Lung microvascular endothelial cell (primary cell): ENCODE measurements at regions not wholly inside any gene's neighbourhood (a gene's known extent, or its start where the extent isn't known, plus 50 kb on each side); places are given as distances from the start of the nearest gene placed in this dataset.
A peak's percentile ranks its signal among the peaks of the same experiment; 100 is the strongest.

ENCODE experiments used
- DNase-seq, 2 donors: peaks; one replicate each; pipeline versions ENCODE4 v3.0.0 to v3.0.0-alpha.2; 2010; ENCODE audit warnings: low read depth in 2 of 2

DNA sequence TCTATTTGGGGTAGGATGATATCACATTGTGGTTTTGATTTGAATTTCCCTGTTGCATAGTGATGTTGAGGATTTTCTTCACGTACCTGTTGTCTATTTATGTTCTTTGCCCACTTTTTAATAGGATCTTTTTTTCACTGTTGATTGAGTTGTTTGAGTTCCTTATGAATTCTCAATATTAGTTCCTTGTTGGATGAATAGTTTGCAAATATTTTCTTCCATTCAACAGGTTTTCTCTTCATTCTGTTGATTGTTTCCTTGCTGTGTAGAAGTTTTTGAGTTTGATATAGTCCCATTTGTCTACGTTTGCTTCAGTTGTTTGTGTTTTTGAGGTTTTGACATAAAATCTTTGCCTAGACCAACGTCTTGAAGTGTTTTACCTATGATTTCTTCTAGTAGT is 369.5 kb upstream of the CAMK1G start:
- DNase-seq, result no peak

DNA sequence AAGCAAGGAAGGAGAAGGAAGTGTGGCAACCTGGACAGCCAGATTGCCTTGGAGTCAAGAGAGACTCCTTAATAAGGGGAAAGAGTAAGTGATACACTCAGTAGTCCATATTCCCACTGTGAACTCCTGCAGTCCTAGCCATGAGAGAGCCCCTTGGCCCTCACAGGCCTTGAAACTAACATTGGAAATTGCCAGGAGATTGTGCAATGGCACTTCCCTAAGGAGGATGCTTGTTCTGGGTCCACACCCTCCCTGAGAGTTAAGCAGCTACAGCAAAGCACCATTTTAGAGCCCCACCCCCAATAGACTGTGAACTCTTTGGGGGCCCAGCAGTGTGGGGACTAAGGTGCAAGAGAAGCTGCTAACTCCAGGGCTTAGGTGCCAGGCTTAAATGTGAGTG is 367.7 kb upstream of the CAMK1G start:
- DNase-seq, result no peak

DNA sequence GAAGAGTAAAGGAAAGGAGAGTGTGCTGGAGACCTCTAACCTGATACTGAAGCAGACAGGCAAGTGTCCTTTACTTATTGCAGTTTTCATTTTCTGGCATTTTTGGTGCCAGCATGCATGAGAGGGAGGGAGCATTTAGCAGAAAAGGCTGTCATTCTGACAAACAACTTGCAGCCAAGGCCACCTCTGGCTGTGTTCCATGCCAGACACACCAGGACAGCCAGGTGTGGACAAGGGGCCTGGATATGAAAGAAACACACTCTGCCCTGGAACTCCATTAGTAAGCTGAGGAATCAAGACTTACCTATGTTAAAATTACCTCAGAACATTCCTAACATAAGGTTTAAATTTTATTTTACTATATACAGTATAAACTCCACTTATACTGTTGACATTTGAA is 365.4 kb upstream of the CAMK1G start:
- no peak for DNase-seq

DNA sequence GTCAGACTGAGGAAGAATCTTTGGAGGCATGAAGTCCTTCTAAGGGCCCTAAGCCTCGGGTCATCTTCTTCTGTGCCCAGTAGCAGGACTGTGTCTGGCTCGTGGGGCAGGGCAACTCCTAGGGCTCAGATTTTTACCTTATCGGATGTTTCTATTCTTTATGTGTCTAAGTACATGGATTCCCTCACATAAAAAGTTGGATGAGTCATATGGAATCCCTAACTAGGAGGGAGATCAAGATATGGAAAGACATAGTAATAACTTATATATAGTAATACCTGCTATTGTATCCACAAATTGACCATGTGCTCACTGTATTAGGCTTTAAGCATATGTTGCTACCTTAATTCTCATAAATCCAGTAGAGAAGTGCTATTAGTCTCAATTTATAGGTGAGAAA is 364.5 kb upstream of the CAMK1G start:
- DNase-seq, result no peak

DNA sequence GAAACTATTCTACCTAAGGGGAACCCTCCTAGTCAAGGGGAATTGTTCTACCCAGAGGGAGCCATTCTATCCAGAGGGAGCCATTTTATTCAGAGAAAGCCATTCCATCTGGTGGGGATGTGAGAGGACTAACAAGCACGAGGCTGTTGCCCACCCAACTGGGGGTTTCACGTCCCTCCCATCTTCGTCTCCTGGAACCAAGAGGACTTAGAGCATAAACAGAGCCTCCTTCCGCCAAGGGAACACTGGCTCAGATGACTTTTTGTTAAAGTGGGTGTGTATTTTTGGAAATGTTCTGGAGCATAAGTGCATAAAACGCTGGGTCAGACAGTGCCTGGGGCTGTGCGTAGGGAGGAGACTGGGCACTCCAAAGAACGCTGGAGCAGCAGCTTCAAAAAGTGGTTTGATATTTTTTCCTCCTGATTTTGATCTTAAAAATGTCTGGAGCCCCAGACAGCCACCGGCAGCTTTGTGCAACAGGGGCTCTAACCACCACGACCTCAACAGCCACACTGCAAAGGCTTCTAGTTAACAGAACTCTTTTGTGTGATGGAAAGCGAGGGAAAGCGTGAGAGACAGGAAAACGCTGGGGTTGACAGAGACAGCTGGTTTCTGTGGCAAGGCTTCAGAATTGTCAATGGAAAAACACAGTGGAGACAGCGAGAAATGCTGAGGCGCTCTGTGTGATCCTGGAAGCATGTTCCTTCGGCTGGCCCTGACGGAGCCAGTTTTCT is 363.6 kb upstream of the CAMK1G start:
- no peak for DNase-seq

DNA sequence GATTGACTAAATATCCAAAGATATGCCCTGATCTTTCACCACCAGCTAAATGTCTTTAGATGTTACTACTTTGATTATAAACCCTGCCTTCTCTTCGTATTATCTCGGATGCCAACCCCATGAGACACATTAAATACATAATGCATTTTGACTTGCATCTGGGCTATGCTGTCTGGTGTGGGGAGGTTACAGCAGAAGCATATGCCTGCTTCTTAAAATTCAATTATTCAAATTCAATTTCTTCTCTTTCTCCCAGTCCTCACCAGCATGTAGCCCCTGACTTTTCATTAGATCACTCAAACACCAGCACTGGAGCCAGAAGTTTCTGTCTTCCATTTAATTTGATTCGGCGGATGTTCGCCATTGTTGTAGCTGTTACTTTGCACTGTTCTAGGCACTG is 360.7 kb upstream of the CAMK1G start:
- DNase-seq, result no peak

DNA sequence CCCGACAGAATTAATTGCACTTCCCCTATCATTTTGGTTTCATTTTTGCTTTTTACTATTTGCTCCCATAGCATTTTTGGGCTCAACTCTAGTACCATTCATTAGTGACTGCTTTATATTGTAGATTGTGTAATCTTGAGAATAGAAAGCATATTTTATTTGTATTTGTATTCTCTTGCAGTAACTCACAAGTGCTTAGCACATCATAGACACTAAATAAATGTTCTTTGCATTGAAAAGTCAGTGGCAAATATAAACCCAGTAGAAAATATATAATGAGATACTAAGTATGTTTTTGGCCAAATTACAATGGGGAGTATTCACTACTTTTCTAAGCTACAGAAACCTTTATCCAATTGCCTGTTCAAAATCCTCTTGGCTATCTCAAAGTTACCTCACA is 359.7 kb upstream of the CAMK1G start:
- DNase-seq, result no peak

DNA sequence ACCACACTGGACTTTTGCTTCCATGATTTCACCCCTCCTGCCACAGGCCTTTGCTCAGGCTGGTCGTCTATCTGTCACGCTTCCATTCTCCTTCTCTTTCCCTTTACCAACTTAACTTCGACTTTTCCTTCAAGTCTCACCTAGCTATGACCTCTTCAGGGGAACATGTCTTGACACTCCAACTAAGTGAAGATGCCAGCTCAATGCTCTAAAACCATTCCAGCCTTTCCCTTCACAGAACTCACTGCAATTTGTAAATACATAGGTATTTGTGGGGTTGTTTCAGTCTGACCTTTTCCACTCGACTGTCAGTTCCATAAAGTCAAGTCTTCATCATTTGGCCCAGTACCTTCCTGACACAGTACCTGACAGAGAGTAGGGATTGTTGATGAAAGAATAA is 358.6 kb upstream of the CAMK1G start:
- no peak for DNase-seq

DNA sequence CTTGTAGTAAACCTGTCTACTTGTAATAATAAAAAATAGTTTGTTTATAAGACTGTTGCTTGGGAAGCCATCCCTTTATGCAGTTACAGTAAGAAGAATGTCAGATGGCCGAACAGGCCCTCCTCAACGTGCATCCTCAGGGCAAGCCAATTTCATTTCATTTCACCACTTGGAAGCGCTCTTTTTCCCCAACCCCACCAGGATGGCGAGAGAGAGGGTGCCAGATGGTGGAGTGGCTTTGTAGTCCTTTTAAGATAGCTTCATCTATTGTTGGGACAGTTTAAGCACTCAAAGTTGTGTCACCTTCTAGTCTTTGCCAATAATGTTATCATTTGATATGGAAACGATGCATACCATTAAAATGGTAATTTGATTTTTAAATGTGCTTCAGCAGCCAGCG is 356.3 kb upstream of the CAMK1G start:
- no peak for DNase-seq

DNA sequence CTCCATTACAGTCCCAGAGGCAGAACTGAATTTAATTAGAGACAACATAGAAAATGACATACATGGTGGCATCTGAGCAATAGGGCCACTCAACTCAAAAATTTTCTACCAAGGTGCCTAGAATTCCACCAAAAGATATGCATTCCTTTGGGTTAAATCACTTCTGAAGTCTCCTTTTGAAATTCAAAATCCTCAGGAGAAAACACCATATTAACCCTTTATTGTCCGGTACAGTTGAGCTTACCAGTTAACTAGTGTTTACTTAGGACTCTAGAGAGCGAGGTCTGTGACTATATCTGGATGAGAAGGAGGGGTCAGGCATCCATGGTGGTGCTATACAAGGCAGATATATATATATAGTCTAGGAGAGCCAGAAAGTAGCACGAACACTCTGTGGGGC is 355.6 kb upstream of the CAMK1G start:
- no peak for DNase-seq

DNA sequence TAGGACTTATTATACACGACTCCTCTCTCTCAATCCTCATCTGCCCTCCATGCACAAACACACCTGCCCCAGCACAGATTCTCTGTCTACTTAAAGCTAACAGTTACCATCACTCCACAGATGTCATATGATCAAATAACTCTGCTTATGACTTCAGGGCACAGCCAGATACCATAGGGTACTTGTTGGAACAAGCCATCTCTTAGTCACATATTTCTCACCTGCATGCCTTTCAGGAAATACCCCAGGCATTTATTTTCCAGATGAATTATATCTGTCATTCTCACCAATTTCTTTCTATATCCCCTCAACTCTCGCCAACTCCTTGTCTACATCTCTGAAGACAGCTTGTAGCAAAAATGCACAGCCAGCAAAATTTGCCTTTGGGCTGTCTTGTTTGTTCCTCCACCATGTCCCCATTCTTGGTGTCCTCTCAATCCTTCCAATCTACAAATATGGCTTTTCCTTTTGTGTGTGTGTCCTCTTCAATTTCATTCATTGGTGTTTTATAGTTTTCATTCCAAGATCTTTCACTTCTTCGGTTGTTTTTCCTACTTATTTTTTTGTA is 353.9 kb upstream of the CAMK1G start:
- DNase-seq, result no peak

DNA sequence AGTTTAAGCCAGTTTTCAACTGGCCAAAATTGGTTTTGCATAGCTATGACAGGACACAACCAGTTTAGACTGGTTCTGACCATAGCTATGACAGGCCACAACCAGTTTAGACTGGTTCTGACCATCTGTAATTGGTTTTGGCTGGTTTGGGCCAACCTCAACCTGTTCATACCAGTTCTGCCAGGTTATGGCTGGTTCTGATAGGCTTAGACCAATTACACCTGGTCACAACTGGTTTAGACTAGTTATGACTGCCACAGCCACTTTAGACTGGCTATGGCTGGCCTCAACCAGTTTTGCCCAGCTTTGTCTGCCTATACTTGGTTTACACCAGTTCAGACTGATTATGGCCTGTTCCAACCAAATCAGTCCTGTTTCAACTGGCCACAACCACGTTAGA is 353.2 kb upstream of the CAMK1G start:
- DNase-seq, result no peak

DNA sequence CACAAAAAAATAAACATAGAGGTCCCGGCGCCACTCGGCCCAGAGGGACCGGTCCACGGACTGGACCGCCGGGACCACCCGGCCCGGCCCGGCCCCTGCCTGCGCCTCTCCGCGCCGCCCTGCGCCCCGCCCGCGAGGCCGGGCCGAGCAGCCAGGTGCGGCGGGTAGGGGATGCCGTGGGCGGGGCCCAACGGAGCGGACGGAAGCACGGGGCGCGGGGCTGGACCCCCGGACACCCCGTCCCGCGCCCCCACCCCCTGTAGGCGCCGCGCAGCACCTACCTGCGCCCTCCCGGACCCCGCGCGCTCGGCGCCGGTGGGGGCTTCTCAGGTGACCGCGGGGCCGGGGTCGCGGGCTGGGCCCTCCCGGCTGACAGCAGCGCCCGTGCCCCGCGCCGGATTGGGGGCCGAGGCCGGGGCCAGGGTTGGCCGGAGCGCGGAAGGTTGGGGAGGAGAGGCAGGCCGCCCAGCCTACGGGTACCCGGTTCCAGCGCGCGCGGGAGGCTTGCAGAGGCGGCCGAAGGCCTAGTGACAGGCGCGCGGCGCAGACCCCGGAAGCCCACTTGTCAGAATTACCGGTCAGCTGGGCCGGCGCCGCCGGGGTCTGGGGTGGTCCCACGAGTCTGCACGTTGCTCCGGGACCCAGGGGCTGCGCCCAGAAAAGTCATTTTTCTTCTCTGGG is 351.9 kb upstream of the CAMK1G start:
- DNase-seq, result no peak

DNA sequence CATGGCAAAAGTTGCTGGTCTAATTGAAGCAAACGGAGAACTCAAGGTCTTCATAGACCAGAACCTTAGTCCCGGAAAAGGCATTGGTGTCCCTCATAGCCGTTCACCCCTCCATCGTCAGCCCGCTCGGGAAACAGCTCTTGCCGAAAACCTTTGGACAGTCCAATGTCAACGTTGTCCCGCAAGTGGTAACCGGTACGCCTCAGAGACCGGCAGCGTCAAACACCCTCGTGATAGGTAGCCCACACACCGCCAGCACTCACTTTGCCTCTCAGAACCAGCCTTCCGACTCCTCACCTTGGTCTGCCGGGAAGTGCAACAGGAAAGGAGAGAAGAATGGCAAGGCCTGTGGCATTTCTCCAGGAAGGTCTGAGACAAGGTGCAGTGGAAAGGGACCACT is 351.3 kb upstream of the CAMK1G start:
- no peak for DNase-seq

DNA sequence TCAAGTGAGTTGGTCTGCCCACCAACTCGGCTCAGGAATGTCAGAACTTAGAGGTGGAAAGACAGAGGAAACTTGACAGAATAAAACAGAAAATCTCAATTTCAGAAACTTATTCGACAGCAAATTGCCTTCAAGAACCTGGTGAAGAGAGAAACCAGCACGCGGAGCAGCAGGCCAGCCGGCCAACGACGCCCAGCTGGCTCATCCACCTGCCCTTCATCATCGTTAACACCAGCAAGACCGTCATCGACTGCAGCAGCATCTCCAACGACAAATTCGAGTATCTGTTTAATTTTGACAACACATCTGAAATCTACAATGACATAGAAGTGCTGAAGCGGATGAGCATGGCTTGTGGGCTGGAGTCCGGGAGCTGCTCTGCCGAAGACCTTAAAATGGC is 350.8 kb upstream of the CAMK1G start:
- DNase-seq, result no peak

DNA sequence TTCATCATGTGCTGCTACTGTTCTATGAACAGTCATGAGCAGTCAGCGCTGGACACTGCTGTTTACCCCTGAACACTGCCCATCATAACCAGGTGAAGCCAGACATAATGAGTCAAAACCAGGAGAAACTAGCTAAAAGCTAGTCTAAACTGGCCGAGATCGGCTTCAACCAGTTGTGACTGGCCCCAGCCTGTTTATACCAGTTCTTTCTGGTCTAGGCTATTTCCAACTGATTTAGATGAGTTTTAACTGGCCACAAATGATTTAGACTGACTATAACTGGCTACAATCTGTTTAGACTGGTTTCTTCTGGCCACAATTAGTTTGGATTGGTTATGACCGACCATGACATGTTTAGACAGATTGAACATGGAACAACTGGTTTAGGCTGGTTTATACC is 348.3 kb upstream of the CAMK1G start:
- no peak for DNase-seq

DNA sequence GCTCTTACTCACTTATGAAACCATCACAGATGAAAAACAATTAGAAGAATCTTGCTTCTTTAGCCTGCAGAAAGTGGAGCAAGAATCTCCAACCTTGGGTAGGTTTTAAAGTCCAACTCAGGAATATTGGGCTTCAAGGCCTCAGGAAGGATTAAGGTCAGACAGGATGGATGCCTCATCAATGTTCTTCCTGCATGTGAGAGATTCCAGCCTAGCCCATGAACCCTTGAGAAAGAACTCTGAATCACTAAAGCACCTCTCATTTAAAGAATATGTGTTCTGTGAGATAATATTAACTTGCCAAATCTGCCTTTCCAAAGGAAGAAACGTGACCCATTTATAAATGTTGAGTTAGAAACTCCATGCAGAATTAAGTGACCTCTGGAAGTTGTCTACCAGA is 345.2 kb upstream of the CAMK1G start:
- DNase-seq, result peak in 1 of 2 donors; percentile 79

DNA sequence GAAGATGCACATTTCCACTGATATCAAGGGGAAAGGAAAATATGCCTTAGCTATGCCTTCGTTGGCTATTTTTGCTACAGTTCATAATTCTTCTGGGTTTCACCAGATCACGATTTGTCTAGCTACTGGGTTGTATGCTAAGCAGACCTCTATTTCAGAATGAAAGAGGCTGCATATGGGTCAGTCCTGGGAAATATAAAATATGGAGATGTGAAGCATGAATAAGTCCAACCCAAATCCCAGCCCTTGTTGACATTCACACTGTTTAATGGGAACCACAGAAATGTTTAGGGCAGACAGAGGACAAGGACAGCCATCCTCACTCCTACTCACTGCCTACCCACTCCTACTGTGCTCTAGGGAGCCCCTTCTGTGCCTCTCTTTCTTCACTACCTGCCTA is 343.2 kb upstream of the CAMK1G start:
- no peak for DNase-seq

DNA sequence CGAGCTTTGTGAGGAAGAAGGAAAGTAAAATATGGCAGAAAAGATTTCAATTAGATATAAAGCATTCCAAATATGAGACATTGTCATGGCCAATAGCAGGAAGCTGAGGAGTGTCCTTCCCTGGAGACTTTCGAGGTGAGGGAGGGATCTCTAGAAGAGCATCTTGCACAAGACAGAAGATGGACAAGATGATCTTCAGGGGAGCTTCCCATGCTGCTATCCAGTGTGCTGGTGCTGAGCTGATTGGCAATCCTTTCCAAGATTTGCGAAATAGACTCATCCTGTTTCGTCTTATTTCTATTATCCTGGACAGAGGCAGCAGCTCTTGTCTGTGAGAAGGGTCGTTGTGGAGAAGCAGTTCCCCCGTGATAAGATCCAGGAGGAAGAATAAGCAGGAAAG is 342.0 kb upstream of the CAMK1G start:
- no peak for DNase-seq

DNA sequence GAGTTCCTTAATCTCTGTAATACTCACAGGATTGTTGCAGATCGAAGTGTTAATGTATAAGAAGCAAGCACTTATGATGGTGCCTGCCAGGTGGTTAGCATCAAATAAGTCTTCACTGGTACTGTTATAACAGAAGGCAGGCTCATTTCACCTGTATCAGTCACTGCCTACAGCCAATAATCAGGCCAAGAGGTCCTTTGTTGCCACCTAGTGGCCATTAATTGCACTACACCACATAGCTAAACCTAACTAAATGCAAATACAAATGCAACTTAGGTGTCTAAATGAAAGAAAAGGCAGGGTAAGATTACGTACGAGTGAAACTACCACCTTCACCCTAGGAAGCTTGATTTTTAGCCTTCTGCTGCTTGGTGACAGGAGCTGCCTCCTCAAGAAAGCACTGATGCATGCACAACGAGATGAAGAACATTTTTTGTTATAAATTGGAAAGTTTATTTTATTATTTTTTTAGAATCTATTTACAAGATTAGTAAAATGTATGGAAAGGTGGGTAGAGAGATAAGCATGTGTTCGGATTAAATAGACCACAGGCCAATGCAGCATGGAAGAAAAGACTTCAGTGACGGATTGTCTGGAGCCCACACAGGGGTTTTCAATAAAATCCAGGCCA is 334.8 kb upstream of the CAMK1G start:
- DNase-seq, result peak; percentile 65 to 71

DNA sequence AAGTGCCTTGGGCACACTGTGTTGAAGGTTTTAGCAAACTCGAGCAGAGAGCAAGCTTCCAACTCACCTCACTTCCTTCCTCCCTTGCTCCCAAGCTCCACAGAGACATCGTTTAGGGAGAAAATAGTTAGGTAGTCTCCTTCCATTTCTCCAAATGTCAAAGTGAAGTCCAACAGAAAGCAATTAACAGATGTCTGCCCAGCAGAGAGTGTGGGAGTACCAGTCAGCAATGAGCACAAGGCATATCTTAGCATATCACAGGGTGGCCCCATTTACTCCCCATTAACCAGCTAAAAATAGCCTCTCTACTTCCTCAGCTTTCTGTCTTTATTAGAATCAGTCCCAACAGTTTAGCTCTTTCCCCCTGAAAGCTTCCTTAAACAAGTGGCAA is 334.2 kb upstream of the CAMK1G start:
- DNase-seq, result no peak

DNA sequence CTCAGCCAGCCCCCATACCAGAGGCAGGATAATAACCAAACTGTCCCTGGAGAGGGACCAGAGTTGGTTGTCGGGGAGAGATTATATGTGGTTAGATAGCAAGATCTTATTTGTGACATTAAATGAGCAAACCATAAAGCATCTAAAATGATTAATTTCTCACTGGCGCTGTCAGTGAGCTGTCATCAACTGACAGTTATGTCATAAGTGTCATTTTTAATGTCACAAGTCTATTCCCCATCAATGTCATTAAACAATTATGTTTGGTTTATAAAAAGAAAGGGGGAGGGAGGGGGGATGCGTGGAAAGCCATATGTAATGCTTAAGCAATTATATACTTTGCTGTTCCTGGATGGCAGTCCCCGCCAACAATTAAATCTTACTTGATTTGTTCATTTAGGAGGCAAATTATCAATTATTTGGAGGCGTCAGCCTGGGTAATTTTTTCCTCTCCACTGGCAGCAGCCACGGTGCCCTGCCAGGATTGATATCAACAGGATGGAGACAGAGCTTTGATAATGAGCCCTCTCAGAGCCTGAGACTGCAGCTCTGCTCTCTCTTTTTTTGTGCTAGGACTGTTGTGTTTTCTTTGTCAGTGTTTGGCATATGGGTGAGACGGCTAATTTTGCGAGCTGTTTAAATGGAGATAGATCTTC is 333.6 kb upstream of the CAMK1G start:
- DNase-seq, result no peak
